HepG2 (cell line): ENCODE measurements at regions not wholly inside any gene's neighbourhood (a gene's known extent, or its start where the extent isn't known, plus 50 kb on each side); places are given as distances from the start of the nearest gene placed in this dataset.

Experiments used
- ATAC-seq: fragments of 200-7000 bp; cut with Tn5 transposase; 3 replicates; pipeline ENCODE4 v1.9.1; 2020; ENCODE audit warnings: mild to moderate bottlenecking, moderate library complexity
- BruUV-seq: library from RNA; stranded (reverse); fragments of 400-500 nt; replicated peaks from 2 replicates; lab custom pipeline; 2021; lab: Mats Ljungman, UMichigan
- CTCF ChIA-PET: fragments of 300-600 bp; formaldehyde crosslinking; extraction: SDS; loops from one replicate; lab custom pipeline; 2021; ENCODE audit warnings: low total read pairs, inconsistent platforms, low intra/inter-chr PET ratio; lab: Yijun Ruan, JAX
- POLR2A ChIA-PET: fragments of 350-600 bp; sonication (Branson Sonifier 250); formaldehyde crosslinking; loops from one replicate; lab custom pipeline; 2020; ENCODE audit warnings: antibody characterized with exemption, inconsistent platforms; lab: Yijun Ruan, JAX
- DNase-seq: peaks from one replicate; pipeline ENCODE4 v3.0.0-alpha.2; 2015; ENCODE audit warnings: low spot score
- FAIRE-seq: peaks from 3 replicates; lab custom pipeline; 2011; peaks lifted over from hg19 to GRCh38; lab: Jason Lieb, UNC
- H2AFZ ChIP-seq: one replicate; pipeline ENCODE4 v1.6.1; 2011; ENCODE audit warnings: low read length, inconsistent platforms
- H3K27ac ChIP-seq: fragments of 300-600 bp; 3 replicates; pipeline ENCODE4 v1.8.0; 2011; ENCODE audit warnings: mixed run types, mild to moderate bottlenecking, mixed read lengths, low read length, inconsistent platforms; ENCODE audit not compliant: insufficient read depth; ENCODE audit errors: extremely low read length
- H3K27me3 ChIP-seq, 2 experiments: fragments of 200-600 bp in 1 of 2; 2 replicates in 1 of 2; 3 replicates in 1 of 2; pipeline versions ENCODE4 v1.6.0 to v1.8.0; 2011; ENCODE audit warnings: low read length in 2 of 2, mild to moderate bottlenecking in 2 of 2, moderate library complexity in 2 of 2, inconsistent platforms in 1 of 2; ENCODE audit not compliant: insufficient read depth in 2 of 2, control insufficient read depth in 1 of 2
- H3K36me3 ChIP-seq, 2 experiments: fragments of 200-600 bp in 1 of 2; replicated peaks in 1 of 2; 2 replicates in 1 of 2; 3 replicates in 1 of 2; pipeline versions ENCODE4 v1.5.1 to v1.8.0; 2011; ENCODE audit warnings: low read length in 2 of 2, inconsistent platforms in 1 of 2; ENCODE audit not compliant: insufficient read depth in 2 of 2, control insufficient read depth in 1 of 2
- H3K4me1 ChIP-seq: 2 replicates; pipeline ENCODE4 v1.5.1; 2012; ENCODE audit warnings: low read length, inconsistent platforms; ENCODE audit not compliant: insufficient read depth
- H3K4me2 ChIP-seq: 2 replicates; pipeline ENCODE4 v1.6.0; 2011; ENCODE audit warnings: low read depth, low read length, inconsistent platforms
- H3K4me3 ChIP-seq, 3 experiments: fragments of 200-600 bp in 1 of 3; sonication (generic), shearing (Covaris generic) in 1 of 3; replicated peaks in 1 of 3; 2 replicates each; pipeline ENCODE4 v1.5.1; 2011 to 2016; ENCODE audit warnings: low read length in 3 of 3, inconsistent platforms in 2 of 3, low read depth in 2 of 3, mild to moderate bottlenecking in 2 of 3, control low read depth in 1 of 3, mixed read lengths in 1 of 3; ENCODE audit not compliant: insufficient read depth in 1 of 3
- H3K79me2 ChIP-seq: one replicate; pipeline ENCODE4 v1.6.1; 2011; ENCODE audit warnings: low read length, inconsistent platforms; ENCODE audit not compliant: insufficient read depth
- H3K9ac ChIP-seq: 2 replicates; pipeline ENCODE4 v1.6.0; 2011; ENCODE audit warnings: mild to moderate bottlenecking, low read depth, low read length, inconsistent platforms; ENCODE audit not compliant: insufficient read depth
- H3K9me3 ChIP-seq: 2 replicates; pipeline ENCODE4 v1.5.1; 2012; ENCODE audit warnings: mild to moderate bottlenecking, low read length
- H4K20me1 ChIP-seq: 2 replicates; pipeline ENCODE4 v1.6.0; 2011; ENCODE audit warnings: inconsistent platforms, mild to moderate bottlenecking, low read length, moderate library complexity; ENCODE audit not compliant: insufficient read depth
- FOSL1 ChIP-seq: sonication (generic); formaldehyde crosslinking; IDR thresholded peaks from 2 replicates; pipeline ENCODE4 v1.9.0; 2021; ENCODE audit warnings: missing genetic modification reagents, borderline replicate concordance
- KAT2B ChIP-seq: fragments of 150-350 bp; IDR thresholded peaks from 2 replicates; pipeline ENCODE4 v1.6.1; 2014; ENCODE audit warnings: low read depth, low read length, borderline replicate concordance
- KIAA2018 ChIP-seq: sonication (generic); formaldehyde crosslinking; IDR thresholded peaks from 2 replicates; pipeline ENCODE4 v1.5.0; 2020; ENCODE audit warnings: mild to moderate bottlenecking, missing genetic modification reagents, borderline replicate concordance
- ZNF160 ChIP-seq: sonication (generic); formaldehyde crosslinking; IDR thresholded peaks from 2 replicates; pipeline ENCODE4 v1.8.0; 2022; ENCODE audit warnings: mild to moderate bottlenecking, inconsistent platforms, missing genetic modification reagents
- ZNF713 ChIP-seq: sonication (generic); formaldehyde crosslinking; IDR thresholded peaks from 2 replicates; pipeline ENCODE4 v1.4.0; 2020; ENCODE audit warnings: mild to moderate bottlenecking, missing genetic modification reagents
- WGBS: methylation state at CpG from one replicate; pipeline ENCODE4 v1.1.6; 2017; ENCODE audit warnings: low lambda C conversion rate; 5-methylcytosine and 5-hydroxymethylcytosine counted together
- in situ Hi-C: cut with HindIII; loops from 2 replicates; pipeline ENCODE4 v1.10.0; 2017; ENCODE audit warnings: low pct_unique_long_range_greater_than_20kb; ENCODE audit not compliant: extremely low pct_ligation_motif_present
- intact Hi-C: fragments of 100-400 bp; cut with micrococcal nuclease; formaldehyde crosslinking; loops from one replicate; pipeline ENCODE4 v1.10.0; 2022; ENCODE audit not compliant: unreplicated experiment
- TF ChIP-seq, protein P1 (sequence below): sonication (generic); formaldehyde crosslinking; IDR thresholded peaks from 2 replicates; pipeline ENCODE4 v1.5.1; 2020; ENCODE audit warnings: mild to moderate bottlenecking, missing genetic modification reagents, moderate library complexity
- TF ChIP-seq, protein P2 (sequence below): sonication (generic); formaldehyde crosslinking; IDR thresholded peaks from 2 replicates; pipeline ENCODE4 v1.5.0; 2020; ENCODE audit warnings: missing genetic modification reagents

DNA sequence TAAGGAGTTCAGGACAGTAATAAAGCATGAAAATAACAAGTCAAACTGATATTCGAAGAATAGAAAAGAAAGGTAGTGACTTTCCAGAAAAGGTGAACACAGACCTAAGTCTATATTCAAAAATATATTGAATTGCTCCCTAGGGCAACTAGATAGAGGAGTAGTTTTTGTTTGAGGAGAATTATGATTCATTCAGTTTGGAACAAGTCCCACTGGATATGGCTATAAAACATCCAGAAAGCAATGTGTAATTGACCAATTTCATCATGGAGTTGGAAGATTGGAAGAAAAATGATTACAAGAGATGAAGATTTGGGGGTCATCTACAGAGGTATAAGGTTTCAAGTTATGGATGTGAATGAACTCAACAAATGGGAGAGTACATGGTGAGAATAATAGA lies 117.5 kb upstream of the ZNF462 start:
- H3K27me3 ChIP-seq: no peaks in the 10 kb centered on the region
- H4K20me1 ChIP-seq: no peaks in the 10 kb centered on the region
- no peak overlapping the region for H2AFZ ChIP-seq
- TF ChIP-seq, protein P1, sequence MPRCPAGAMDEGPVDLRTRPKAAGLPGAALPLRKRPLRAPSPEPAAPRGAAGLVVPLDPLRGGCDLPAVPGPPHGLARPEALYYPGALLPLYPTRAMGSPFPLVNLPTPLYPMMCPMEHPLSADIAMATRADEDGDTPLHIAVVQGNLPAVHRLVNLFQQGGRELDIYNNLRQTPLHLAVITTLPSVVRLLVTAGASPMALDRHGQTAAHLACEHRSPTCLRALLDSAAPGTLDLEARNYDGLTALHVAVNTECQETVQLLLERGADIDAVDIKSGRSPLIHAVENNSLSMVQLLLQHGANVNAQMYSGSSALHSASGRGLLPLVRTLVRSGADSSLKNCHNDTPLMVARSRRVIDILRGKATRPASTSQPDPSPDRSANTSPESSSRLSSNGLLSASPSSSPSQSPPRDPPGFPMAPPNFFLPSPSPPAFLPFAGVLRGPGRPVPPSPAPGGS (CRISPR knock-in tag): no peak
- TF ChIP-seq FOSL1 (CRISPR knock-in tag): no peak
- 0% methylated on average over 1 of the region's 1 CpG for WGBS
- H3K4me3 ChIP-seq: no peak overlapping the region
- FAIRE-seq: no peak
- no peaks in the 10 kb centered on the region for H3K79me2 ChIP-seq
- no peak for DNase-seq
- ChIA-PET CTCF (no interaction called here), POLR2A (no interaction called here)
- no TSS peak for BruUV-seq
- ATAC-seq: no peak
- H3K36me3 ChIP-seq: no peaks in the 10 kb centered on the region
- H3K27ac ChIP-seq: no peak overlapping the region
- intact Hi-C loops (no loop called here), in situ Hi-C loops (no loop called here)
- no peaks in the 10 kb centered on the region for H3K9me3 ChIP-seq
- H3K9ac ChIP-seq: no peak overlapping the region
- no peaks in the 10 kb centered on the region for H3K4me1 ChIP-seq
- no peak overlapping the region for H3K4me2 ChIP-seq

DNA sequence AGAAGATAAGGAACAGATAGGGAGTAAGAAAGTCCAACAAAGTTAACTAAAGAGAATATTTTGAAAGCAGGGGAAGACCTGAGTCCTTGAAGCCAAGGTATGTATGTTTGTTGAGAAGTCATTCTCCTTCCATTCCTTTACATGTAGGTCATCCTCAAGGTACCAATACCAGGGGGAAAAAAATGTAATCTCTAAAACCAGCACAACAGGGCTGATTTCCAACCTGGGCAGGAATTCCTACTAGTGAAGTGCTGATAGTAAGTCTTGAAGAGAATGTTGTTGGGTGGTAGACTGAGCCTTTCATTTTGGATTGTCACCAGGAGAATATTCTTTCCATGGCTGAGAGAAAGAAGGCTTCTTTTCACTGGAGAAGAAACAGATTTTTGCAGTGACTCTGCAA lies 117.1 kb upstream of the ZNF462 start:
- intact Hi-C loops: no loop called here
- FAIRE-seq: no peak
- CTCF ChIA-PET: no interaction called here
- no peak for TF ChIP-seq ZNF713 (CRISPR knock-in tag)
- TF ChIP-seq, protein P2, sequence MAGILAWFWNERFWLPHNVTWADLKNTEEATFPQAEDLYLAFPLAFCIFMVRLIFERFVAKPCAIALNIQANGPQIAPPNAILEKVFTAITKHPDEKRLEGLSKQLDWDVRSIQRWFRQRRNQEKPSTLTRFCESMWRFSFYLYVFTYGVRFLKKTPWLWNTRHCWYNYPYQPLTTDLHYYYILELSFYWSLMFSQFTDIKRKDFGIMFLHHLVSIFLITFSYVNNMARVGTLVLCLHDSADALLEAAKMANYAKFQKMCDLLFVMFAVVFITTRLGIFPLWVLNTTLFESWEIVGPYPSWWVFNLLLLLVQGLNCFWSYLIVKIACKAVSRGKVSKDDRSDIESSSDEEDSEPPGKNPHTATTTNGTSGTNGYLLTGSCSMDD (CRISPR knock-in tag): no peak
- TF ChIP-seq KIAA2018 (CRISPR knock-in tag): no peak
- no peak for TF ChIP-seq ZNF160 (CRISPR knock-in tag)
- no peak for TF ChIP-seq KAT2B

More for the DNA sequence above, 117.1 kb upstream of the ZNF462 start:
- ATAC-seq (no peak), DNase-seq (no peak)
- Histone ChIP-seq H3K9ac (no peak overlapping the region), H3K79me2 (no peaks in the 10 kb centered on the region), H3K36me3 (no peaks in the 10 kb centered on the region), H3K4me3 (no peak overlapping the region), H3K4me2 (no peak overlapping the region), H4K20me1 (no peaks in the 10 kb centered on the region), H3K27ac (no peak overlapping the region), H2AFZ (no peak overlapping the region), H3K9me3 (no peaks in the 10 kb centered on the region), H3K4me1 (no peaks in the 10 kb centered on the region), H3K27me3 (no peaks in the 10 kb centered on the region)
- in situ Hi-C loops: no loop called here
- POLR2A ChIA-PET: no interaction called here
- BruUV-seq: no TSS peak
